ENCODE measurements at regions not wholly inside any gene's neighbourhood (a gene's known extent, or its start where the extent isn't known, plus 50 kb on each side); places are given as distances from the start of the nearest gene placed in this dataset.
"Not testable (repeated sequence)": the region's sequence is repeated elsewhere in the genome, so short reads cannot be mapped to it uniquely, and the experiment has no call there.

- no peaks in the 10 kb centered on the region for H3K9me3 ChIP-seq (ENCODE audit: control insufficient read depth, low read depth, low read length)
- H3K9ac ChIP-seq (ENCODE audit: low read length) = no peak overlapping the region
- no peak overlapping the region for H3K4me3 ChIP-seq (ENCODE audit: low read length)
- H3K4me1 ChIP-seq (ENCODE audit: control insufficient read depth, low read depth, low read length) = peaks cover 13% of the 10 kb centered on the region
- no peaks in the 10 kb centered on the region for H3K36me3 ChIP-seq (ENCODE audit: control insufficient read depth, low read depth, low read length)
- no peaks in the 10 kb centered on the region for H3K27me3 ChIP-seq (ENCODE audit: control insufficient read depth, insufficient read depth, low read length)
- no peak overlapping the region for H3K27ac ChIP-seq (ENCODE audit: low read length)
These were observed 1400.1 kb downstream of the CDH8 start for GRCh38 chr16:60636117-60636516.

- no peak overlapping the region for H3K9ac ChIP-seq (ENCODE audit: low read length)
- no peaks in the 10 kb centered on the region for H3K9me3 ChIP-seq (ENCODE audit: control insufficient read depth, low read depth, low read length)
- no peak overlapping the region for H3K4me3 ChIP-seq (ENCODE audit: low read length)
- H3K27me3 ChIP-seq (ENCODE audit: control insufficient read depth, insufficient read depth, low read length) = no peaks in the 10 kb centered on the region
- no peak overlapping the region for H3K27ac ChIP-seq (ENCODE audit: low read length)
- H3K4me1 ChIP-seq (ENCODE audit: control insufficient read depth, low read depth, low read length) = peaks cover 13% of the 10 kb centered on the region
- no peaks in the 10 kb centered on the region for H3K36me3 ChIP-seq (ENCODE audit: control insufficient read depth, low read depth, low read length)
These were observed 1400.7 kb downstream of the CDH8 start for GRCh38 chr16:60635548-60635947.

GRCh38 chr16:60611844-60612243 lies 1424.4 kb downstream of the CDH8 start:
- Histone ChIP-seq H3K4me3 (ENCODE audit: low read length) (no peak overlapping the region), H3K27ac (ENCODE audit: low read length) (no peak overlapping the region), H3K9ac (ENCODE audit: low read length) (no peak overlapping the region), H3K27me3 (ENCODE audit: control insufficient read depth, insufficient read depth, low read length) (no peaks in the 10 kb centered on the region), H3K9me3 (ENCODE audit: control insufficient read depth, low read depth, low read length) (no peaks in the 10 kb centered on the region), H3K36me3 (ENCODE audit: control insufficient read depth, low read depth, low read length) (no peaks in the 10 kb centered on the region), H3K4me1 (ENCODE audit: control insufficient read depth, low read depth, low read length) (peaks cover 8% of the 10 kb centered on the region)

- Histone ChIP-seq H3K4me3 (ENCODE audit: low read length) (no peak overlapping the region), H3K9ac (ENCODE audit: low read length) (no peak overlapping the region), H3K36me3 (ENCODE audit: control insufficient read depth, low read depth, low read length) (no peaks in the 10 kb centered on the region), H3K4me1 (ENCODE audit: control insufficient read depth, low read depth, low read length) (no peaks in the 10 kb centered on the region), H3K9me3 (ENCODE audit: control insufficient read depth, low read depth, low read length) (no peaks in the 10 kb centered on the region), H3K27me3 (ENCODE audit: control insufficient read depth, insufficient read depth, low read length) (no peaks in the 10 kb centered on the region), H3K27ac (ENCODE audit: low read length) (no peak overlapping the region)
These were observed 1427.3 kb downstream of the CDH8 start for GRCh38 chr16:60608971-60609370.

- H3K4me1 ChIP-seq (ENCODE audit: control insufficient read depth, low read depth, low read length); H3K4me3 ChIP-seq (ENCODE audit: low read length); H3K27ac ChIP-seq (ENCODE audit: low read length); H3K36me3 ChIP-seq (ENCODE audit: control insufficient read depth, low read depth, low read length); H3K9me3 ChIP-seq (ENCODE audit: control insufficient read depth, low read depth, low read length); H3K27me3 ChIP-seq (ENCODE audit: control insufficient read depth, insufficient read depth, low read length); H3K9ac ChIP-seq (ENCODE audit: low read length): not testable (repeated sequence)
These were observed 1430.6 kb downstream of the CDH8 start for GRCh38 chr16:60605652-60606051.

GRCh38 chr16:60605176-60605575 lies 1431.1 kb downstream of the CDH8 start:
- no peaks in the 10 kb centered on the region for H3K27me3 ChIP-seq (ENCODE audit: control insufficient read depth, insufficient read depth, low read length)
- no peaks in the 10 kb centered on the region for H3K36me3 ChIP-seq (ENCODE audit: control insufficient read depth, low read depth, low read length)
- no peaks in the 10 kb centered on the region for H3K4me1 ChIP-seq (ENCODE audit: control insufficient read depth, low read depth, low read length)
- no peak overlapping the region for H3K4me3 ChIP-seq (ENCODE audit: low read length)
- no peaks in the 10 kb centered on the region for H3K9me3 ChIP-seq (ENCODE audit: control insufficient read depth, low read depth, low read length)
- H3K27ac ChIP-seq (ENCODE audit: low read length) = no peak overlapping the region
- H3K9ac ChIP-seq (ENCODE audit: low read length) = no peak overlapping the region

- H3K9me3 ChIP-seq (ENCODE audit: control insufficient read depth, low read depth, low read length) = no peaks in the 10 kb centered on the region
- H3K27me3 ChIP-seq (ENCODE audit: control insufficient read depth, insufficient read depth, low read length) = no peaks in the 10 kb centered on the region
These were observed 1449.7 kb downstream of the CDH8 start for GRCh38 chr16:60586493-60586892.

GRCh38 chr16:60582528-60582927 lies 1453.7 kb downstream of the CDH8 start:
- no peak overlapping the region for H3K9ac ChIP-seq (ENCODE audit: low read length)
- H3K27ac ChIP-seq (ENCODE audit: low read length) = no peak overlapping the region
- H3K4me3 ChIP-seq (ENCODE audit: low read length) = no peak overlapping the region
- no peaks in the 10 kb centered on the region for H3K9me3 ChIP-seq (ENCODE audit: control insufficient read depth, low read depth, low read length)
- no peaks in the 10 kb centered on the region for H3K36me3 ChIP-seq (ENCODE audit: control insufficient read depth, low read depth, low read length)
- no peaks in the 10 kb centered on the region for H3K4me1 ChIP-seq (ENCODE audit: control insufficient read depth, low read depth, low read length)
- H3K27me3 ChIP-seq (ENCODE audit: control insufficient read depth, insufficient read depth, low read length) = no peaks in the 10 kb centered on the region

More at GRCh38 chr16:60586493-60586892, 1449.7 kb downstream of the CDH8 start:
- no peaks in the 10 kb centered on the region for H3K36me3 ChIP-seq (ENCODE audit: control insufficient read depth, low read depth, low read length)
- no peaks in the 10 kb centered on the region for H3K4me1 ChIP-seq (ENCODE audit: control insufficient read depth, low read depth, low read length)
- no peak overlapping the region for H3K27ac ChIP-seq (ENCODE audit: low read length)
- no peak overlapping the region for H3K9ac ChIP-seq (ENCODE audit: low read length)
- H3K4me3 ChIP-seq (ENCODE audit: low read length) = no peak overlapping the region

- Histone ChIP-seq H3K27me3 (ENCODE audit: control insufficient read depth, insufficient read depth, low read length) (no peaks in the 10 kb centered on the region), H3K9ac (ENCODE audit: low read length) (no peak overlapping the region), H3K4me3 (ENCODE audit: low read length) (no peak overlapping the region), H3K36me3 (ENCODE audit: control insufficient read depth, low read depth, low read length) (no peaks in the 10 kb centered on the region), H3K4me1 (ENCODE audit: control insufficient read depth, low read depth, low read length) (no peaks in the 10 kb centered on the region), H3K27ac (ENCODE audit: low read length) (no peak overlapping the region), H3K9me3 (ENCODE audit: control insufficient read depth, low read depth, low read length) (no peaks in the 10 kb centered on the region)
These were observed 1469.3 kb downstream of the CDH8 start for GRCh38 chr16:60566901-60567300.

- Histone ChIP-seq H3K4me1 (ENCODE audit: control insufficient read depth, low read depth, low read length) (no peaks in the 10 kb centered on the region), H3K36me3 (ENCODE audit: control insufficient read depth, low read depth, low read length) (no peaks in the 10 kb centered on the region), H3K27ac (ENCODE audit: low read length) (no peak overlapping the region), H3K9me3 (ENCODE audit: control insufficient read depth, low read depth, low read length) (no peaks in the 10 kb centered on the region), H3K4me3 (ENCODE audit: low read length) (no peak overlapping the region), H3K27me3 (ENCODE audit: control insufficient read depth, insufficient read depth, low read length) (no peaks in the 10 kb centered on the region), H3K9ac (ENCODE audit: low read length) (no peak overlapping the region)
These were observed 1471.7 kb downstream of the CDH8 start for GRCh38 chr16:60564588-60564987.

GRCh38 chr16:60563166-60563565 lies 1473.1 kb downstream of the CDH8 start:
- H3K27ac ChIP-seq (ENCODE audit: low read length) = no peak overlapping the region
- no peak overlapping the region for H3K4me3 ChIP-seq (ENCODE audit: low read length)
- H3K4me1 ChIP-seq (ENCODE audit: control insufficient read depth, low read depth, low read length) = no peaks in the 10 kb centered on the region
- H3K9me3 ChIP-seq (ENCODE audit: control insufficient read depth, low read depth, low read length) = no peaks in the 10 kb centered on the region
- no peak overlapping the region for H3K9ac ChIP-seq (ENCODE audit: low read length)
- H3K36me3 ChIP-seq (ENCODE audit: control insufficient read depth, low read depth, low read length) = no peaks in the 10 kb centered on the region
- H3K27me3 ChIP-seq (ENCODE audit: control insufficient read depth, insufficient read depth, low read length) = no peaks in the 10 kb centered on the region

GRCh38 chr16:60558936-60559335 lies 1477.3 kb downstream of the CDH8 start:
- H3K36me3 ChIP-seq (ENCODE audit: control insufficient read depth, low read depth, low read length) = no peaks in the 10 kb centered on the region
- H3K27me3 ChIP-seq (ENCODE audit: control insufficient read depth, insufficient read depth, low read length) = no peaks in the 10 kb centered on the region
- H3K4me1 ChIP-seq (ENCODE audit: control insufficient read depth, low read depth, low read length) = no peaks in the 10 kb centered on the region
- H3K4me3 ChIP-seq (ENCODE audit: low read length) = no peak overlapping the region
- H3K9me3 ChIP-seq (ENCODE audit: control insufficient read depth, low read depth, low read length) = no peaks in the 10 kb centered on the region
- H3K27ac ChIP-seq (ENCODE audit: low read length) = no peak overlapping the region
- H3K9ac ChIP-seq (ENCODE audit: low read length) = no peak overlapping the region

Data from iPS-18a (cell line).